ENCODE measurements at regions not wholly inside any gene's neighbourhood (a gene's known extent, or its start where the extent isn't known, plus 50 kb on each side); places are given as distances from the start of the nearest gene placed in this dataset.

GRCh38 chr5:174644923-174645322, 79.5 kb upstream of the MSX2 start:
- TF ChIP-seq GABPA (IDR thresholded peaks at IDR 0.05 in 1 of 2, conservative IDR thresholded peaks at IDR 0.05 in 1 of 2): no peak
- no peak for TF ChIP-seq SP1 (IDR thresholded peaks at IDR 0.05)
- TF ChIP-seq CTCF (IDR thresholded peaks at IDR 0.05; ENCODE audit: low read depth, low read length, missing input control): no peak
